NCI-H2107 treated with DMSO at 0.1 percent for 48 hours (cell line): ENCODE measurements at regions not wholly inside any gene's neighbourhood (a gene's known extent, or its start where the extent isn't known, plus 50 kb on each side); places are given as distances from the start of the nearest gene placed in this dataset.
"Not testable (repeated sequence)": the region's sequence is repeated elsewhere in the genome, so short reads cannot be mapped to it uniquely, and the experiment has no call there.

Source experiments
- DNase-seq: peaks from one replicate; lab custom pipeline; 2025; ENCODE audit not compliant: unreplicated experiment; lab: John Stamatoyannopoulos, UW

GRCh38 chr2:143890798-143891197 is 629.1 kb downstream of the ZEB2 start:
- no peak for DNase-seq

- no peak for DNase-seq
Observed at GRCh38 chr2:143889216-143889615, 630.7 kb downstream of the ZEB2 start.

GRCh38 chr2:143885461-143885860 is 634.5 kb downstream of the ZEB2 start:
- no peak for DNase-seq

GRCh38 chr2:143881246-143881645 is 638.7 kb downstream of the ZEB2 start:
- DNase-seq: peak; percentile 41

GRCh38 chr2:143877876-143878530 is 641.9 kb downstream of the ZEB2 start:
- DNase-seq: peak; percentile 93

GRCh38 chr2:143877056-143877455 is 642.9 kb downstream of the ZEB2 start:
- peak; percentile 11 for DNase-seq

GRCh38 chr2:143875295-143876233 is 644.4 kb downstream of the ZEB2 start:
- no peak for DNase-seq

GRCh38 chr2:143873886-143874285 is 646.0 kb downstream of the ZEB2 start:
- no peak for DNase-seq

GRCh38 chr2:143870696-143871095 is 649.2 kb downstream of the ZEB2 start:
- DNase-seq: no peak

GRCh38 chr2:143856978-143857377 is 662.9 kb downstream of the ZEB2 start:
- DNase-seq: no peak

GRCh38 chr2:143852759-143853158 is 667.2 kb downstream of the ZEB2 start:
- DNase-seq: no peak

- no peak for DNase-seq
Observed at GRCh38 chr2:143850084-143850483, 669.8 kb downstream of the ZEB2 start.

GRCh38 chr2:143847257-143847656 is 672.7 kb downstream of the ZEB2 start:
- no peak for DNase-seq

- no peak for DNase-seq
Observed at GRCh38 chr2:143844986-143845385, 674.9 kb downstream of the ZEB2 start.

GRCh38 chr2:143843686-143844085 is 676.2 kb downstream of the ZEB2 start:
- DNase-seq: no peak

- DNase-seq: no peak
Observed at GRCh38 chr2:143842836-143843235, 677.1 kb downstream of the ZEB2 start.

- no peak for DNase-seq
Observed at GRCh38 chr2:143841935-143842334, 678.0 kb downstream of the ZEB2 start.

- no peak for DNase-seq
Observed at GRCh38 chr2:143840601-143841000, 679.3 kb downstream of the ZEB2 start.

- DNase-seq: no peak
Observed at GRCh38 chr2:143840194-143840593, 679.7 kb downstream of the ZEB2 start.

- DNase-seq: no peak
Observed at GRCh38 chr2:143839456-143839855, 680.5 kb downstream of the ZEB2 start.

GRCh38 chr2:143837055-143837454 is 682.9 kb downstream of the ZEB2 start:
- DNase-seq: not testable (repeated sequence)

GRCh38 chr2:143835481-143835880 is 684.4 kb downstream of the ZEB2 start:
- DNase-seq: no peak
